ENCODE measurements at regions not wholly inside any gene's neighbourhood (a gene's known extent, or its start where the extent isn't known, plus 50 kb on each side); places are given as distances from the start of the nearest gene placed in this dataset.

DNA sequence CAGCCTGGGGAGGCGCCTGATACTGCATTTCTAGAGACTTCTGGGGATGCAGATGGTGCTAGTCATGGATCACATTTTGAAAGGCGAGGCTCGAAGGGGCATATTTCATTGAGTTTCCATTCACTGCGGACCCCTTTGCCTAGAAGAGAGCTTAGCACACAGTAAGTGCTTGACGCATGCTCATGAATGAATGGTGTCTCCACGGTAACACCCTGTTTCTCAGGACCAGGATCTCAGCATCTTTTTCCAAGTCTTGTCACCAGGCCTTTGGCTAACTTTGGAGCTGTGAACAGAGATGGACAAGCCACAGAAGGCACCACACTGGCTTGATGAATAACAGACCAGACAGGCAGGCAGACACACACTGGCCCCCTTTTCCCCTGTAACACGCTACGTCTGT is 151.3 kb downstream of the FOXL1 start:
- TF ChIP-seq REST (tag by site-specific recombination; IDR thresholded peaks at IDR 0.05) (no peak), CTCF (tag by site-specific recombination; IDR thresholded peaks at IDR 0.05) (no peak), ZNF791 (tag by site-specific recombination; IDR thresholded peaks at IDR 0.05) (no peak), ZNF23 (tag by site-specific recombination; IDR thresholded peaks at IDR 0.05; ENCODE audit: borderline replicate concordance) (no peak)
- TF ChIP-seq, protein P1, sequence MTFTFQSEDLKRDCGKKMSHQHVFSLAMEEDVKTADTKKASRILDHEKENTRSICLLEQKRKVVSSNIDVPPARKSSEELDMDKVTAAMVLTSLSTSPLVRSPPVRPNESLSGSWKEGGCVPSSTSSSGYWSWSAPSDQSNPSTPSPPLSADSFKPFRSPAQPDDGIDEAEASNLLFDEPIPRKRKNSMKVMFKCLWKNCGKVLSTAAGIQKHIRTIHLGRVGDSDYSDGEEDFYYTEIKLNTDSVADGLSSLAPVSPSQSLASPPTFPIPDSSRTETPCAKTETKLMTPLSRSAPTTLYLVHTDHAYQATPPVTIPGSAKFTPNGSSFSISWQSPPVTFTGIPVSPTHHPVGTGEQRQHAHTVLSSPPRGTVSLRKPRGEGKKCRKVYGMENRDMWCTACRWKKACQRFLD (tag by site-specific recombination; IDR thresholded peaks at IDR 0.05): no peak
- TF ChIP-seq, protein P2, sequence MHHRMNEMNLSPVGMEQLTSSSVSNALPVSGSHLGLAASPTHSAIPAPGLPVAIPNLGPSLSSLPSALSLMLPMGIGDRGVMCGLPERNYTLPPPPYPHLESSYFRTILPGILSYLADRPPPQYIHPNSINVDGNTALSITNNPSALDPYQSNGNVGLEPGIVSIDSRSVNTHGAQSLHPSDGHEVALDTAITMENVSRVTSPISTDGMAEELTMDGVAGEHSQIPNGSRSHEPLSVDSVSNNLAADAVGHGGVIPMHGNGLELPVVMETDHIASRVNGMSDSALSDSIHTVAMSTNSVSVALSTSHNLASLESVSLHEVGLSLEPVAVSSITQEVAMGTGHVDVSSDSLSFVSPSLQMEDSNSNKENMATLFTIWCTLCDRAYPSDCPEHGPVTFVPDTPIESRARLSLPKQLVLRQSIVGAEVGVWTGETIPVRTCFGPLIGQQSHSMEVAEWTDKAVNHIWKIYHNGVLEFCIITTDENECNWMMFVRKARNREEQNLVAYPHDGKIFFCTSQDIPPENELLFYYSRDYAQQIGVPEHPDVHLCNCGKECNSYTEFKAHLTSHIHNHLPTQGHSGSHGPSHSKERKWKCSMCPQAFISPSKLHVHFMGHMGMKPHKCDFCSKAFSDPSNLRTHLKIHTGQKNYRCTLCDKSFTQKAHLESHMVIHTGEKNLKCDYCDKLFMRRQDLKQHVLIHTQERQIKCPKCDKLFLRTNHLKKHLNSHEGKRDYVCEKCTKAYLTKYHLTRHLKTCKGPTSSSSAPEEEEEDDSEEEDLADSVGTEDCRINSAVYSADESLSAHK (tag by site-specific recombination; IDR thresholded peaks at IDR 0.05): no peak
